H9 (cell line): ENCODE measurements at regions not wholly inside any gene's neighbourhood (a gene's known extent, or its start where the extent isn't known, plus 50 kb on each side); places are given as distances from the start of the nearest gene placed in this dataset.

ENCODE experiments used
- DNase-seq: peaks from one replicate; pipeline ENCODE4 v3.0.0-alpha.2; 2017
- H2AFZ ChIP-seq: one replicate; pipeline ENCODE4 v1.6.1; 2013; ENCODE audit warnings: mild to moderate bottlenecking, low read length, control low read depth, moderate library complexity
- H2AK5ac ChIP-seq: 2 replicates; pipeline ENCODE4 v1.6.1; 2013; ENCODE audit warnings: low read length, control low read depth, mixed read lengths; ENCODE audit not compliant: insufficient read length
- H2BK120ac ChIP-seq: one replicate; pipeline ENCODE4 v1.6.1; 2013; ENCODE audit warnings: low read depth, mild to moderate bottlenecking, low read length, control low read depth, inconsistent platforms; ENCODE audit not compliant: poor library complexity, severe bottlenecking
- H2BK12ac ChIP-seq: 2 replicates; pipeline ENCODE4 v1.6.1; 2013; ENCODE audit warnings: low read length, control low read depth, mixed read lengths, low read depth; ENCODE audit not compliant: insufficient read length
- H2BK15ac ChIP-seq: 2 replicates; pipeline ENCODE4 v1.6.1; 2013; ENCODE audit warnings: low read depth, low read length, control low read depth
- H2BK20ac ChIP-seq: one replicate; pipeline ENCODE4 v1.6.1; 2013; ENCODE audit warnings: low read depth, mild to moderate bottlenecking, low read length, control low read depth, inconsistent platforms; ENCODE audit not compliant: poor library complexity, severe bottlenecking
- H2BK5ac ChIP-seq: 2 replicates; pipeline ENCODE4 v1.6.1; 2013; ENCODE audit warnings: low read length, control low read depth, mixed read lengths; ENCODE audit not compliant: insufficient read length
- H3K14ac ChIP-seq: 2 replicates; pipeline ENCODE4 v1.6.1; 2013; ENCODE audit warnings: low read length, control low read depth; ENCODE audit not compliant: insufficient read depth
- H3K18ac ChIP-seq: 2 replicates; pipeline ENCODE4 v1.6.1; 2013; ENCODE audit warnings: low read depth, mild to moderate bottlenecking, mixed read lengths, low read length, control low read depth; ENCODE audit not compliant: insufficient read length
- H3K23ac ChIP-seq: 2 replicates; pipeline ENCODE4 v1.6.1; 2013; ENCODE audit warnings: low read length, control low read depth, mixed read lengths, low read depth; ENCODE audit not compliant: insufficient read length
- H3K23me2 ChIP-seq: 2 replicates; pipeline ENCODE4 v1.6.1; 2013; ENCODE audit warnings: low read depth, mild to moderate bottlenecking, mixed read lengths, low read length, control low read depth; ENCODE audit not compliant: insufficient read length, poor library complexity, severe bottlenecking
- H3K27ac ChIP-seq: 2 replicates; pipeline ENCODE4 v1.5.1; 2013; ENCODE audit warnings: low read length, control low read depth, mixed read lengths, low read depth; ENCODE audit not compliant: insufficient read length
- H3K27me3 ChIP-seq: 2 replicates; pipeline ENCODE4 v1.6.1; 2013; ENCODE audit warnings: low read length, control low read depth, inconsistent platforms; ENCODE audit not compliant: insufficient read depth
- H3K4ac ChIP-seq: 2 replicates; pipeline ENCODE4 v1.6.1; 2013; ENCODE audit warnings: low read depth, mild to moderate bottlenecking, control low read depth, inconsistent platforms, low read length, moderate library complexity
- H3K4me1 ChIP-seq: 2 replicates; pipeline ENCODE4 v1.6.1; 2013; ENCODE audit warnings: low read length, control low read depth, inconsistent platforms; ENCODE audit not compliant: insufficient read depth
- H3K4me2 ChIP-seq: 2 replicates; pipeline ENCODE4 v1.6.1; 2013; ENCODE audit warnings: low read length, control low read depth, mixed read lengths; ENCODE audit not compliant: insufficient read length, insufficient read depth
- H3K56ac ChIP-seq: 2 replicates; pipeline ENCODE4 v1.6.1; 2013; ENCODE audit warnings: low read depth, mild to moderate bottlenecking, mixed read lengths, low read length, control low read depth; ENCODE audit not compliant: insufficient read length
- H3K79me1 ChIP-seq: 2 replicates; pipeline ENCODE4 v1.6.1; 2013; ENCODE audit warnings: low read depth, mild to moderate bottlenecking, moderate library complexity, low read length, control low read depth, inconsistent platforms; ENCODE audit not compliant: insufficient read depth, poor library complexity, severe bottlenecking
- H3K79me2 ChIP-seq: 2 replicates; pipeline ENCODE4 v1.6.1; 2013; ENCODE audit warnings: low read length, control low read depth, inconsistent platforms; ENCODE audit not compliant: insufficient read depth
- H3K9ac ChIP-seq: 2 replicates; pipeline ENCODE4 v1.6.1; 2013; ENCODE audit warnings: low read length, control low read depth, mixed read lengths; ENCODE audit not compliant: insufficient read length; ENCODE audit errors: extremely low read depth
- H3K9me3 ChIP-seq: one replicate; pipeline ENCODE4 v1.6.1; 2013; ENCODE audit warnings: low read depth, low read length, inconsistent platforms; ENCODE audit not compliant: control insufficient read depth
- H3T11ph ChIP-seq: one replicate; pipeline ENCODE4 v1.6.1; 2013; ENCODE audit warnings: mild to moderate bottlenecking, low read length, control low read depth, inconsistent platforms
- H4K20me1 ChIP-seq: one replicate; pipeline ENCODE4 v1.6.1; 2013; ENCODE audit not compliant: control insufficient read depth, insufficient read length, insufficient read depth
- H4K5ac ChIP-seq: 2 replicates; pipeline ENCODE4 v1.6.1; 2013; ENCODE audit warnings: low read depth, mild to moderate bottlenecking, mixed read lengths, low read length, control low read depth; ENCODE audit not compliant: insufficient read length
- H4K8ac ChIP-seq: replicated peaks from 2 replicates; pipeline ENCODE4 v1.6.1; 2013; ENCODE audit warnings: low read length, control low read depth, mixed read lengths, low read depth; ENCODE audit not compliant: insufficient read length
- H4K91ac ChIP-seq: 2 replicates; pipeline ENCODE4 v1.6.1; 2013; ENCODE audit warnings: low read depth, mild to moderate bottlenecking, moderate library complexity, mixed read lengths, low read length, control low read depth; ENCODE audit not compliant: insufficient read length
- H3K27ac Mint-ChIP-seq, 3 experiments: 2 replicates in 2 of 3; 3 replicates in 1 of 3; pipeline ENCODE4 v1.8.0; 2020 to 2021; ENCODE audit warnings: mixed read lengths in 3 of 3, mild to moderate bottlenecking in 1 of 3, moderate library complexity in 1 of 3
- H3K27me3 Mint-ChIP-seq: 2 replicates; pipeline ENCODE4 v1.8.0; 2021; ENCODE audit warnings: low read depth, mild to moderate bottlenecking, moderate library complexity, mixed read lengths
- H3K36me3 Mint-ChIP-seq, 3 experiments: 2 replicates in 2 of 3; 3 replicates in 1 of 3; pipeline ENCODE4 v1.8.0; 2020 to 2021; ENCODE audit warnings: low read depth in 3 of 3, mixed read lengths in 3 of 3; ENCODE audit not compliant: insufficient read depth in 1 of 3
- H3K4me1 Mint-ChIP-seq, 2 experiments: 2 replicates each; pipeline ENCODE4 v1.8.0; 2020; ENCODE audit warnings: mixed read lengths in 2 of 2
- H3K4me3 Mint-ChIP-seq, 2 experiments: 2 replicates in 1 of 2; 3 replicates in 1 of 2; pipeline ENCODE4 v1.8.0; 2020 to 2021; ENCODE audit warnings: mild to moderate bottlenecking in 2 of 2, mixed read lengths in 2 of 2, moderate library complexity in 1 of 2
- H3K9me3 Mint-ChIP-seq, 2 experiments: 2 replicates in 1 of 2; 3 replicates in 1 of 2; pipeline ENCODE4 v1.8.0; 2020; ENCODE audit warnings: mild to moderate bottlenecking in 2 of 2, mixed read lengths in 2 of 2, moderate library complexity in 1 of 2
- WGBS: extraction: QIAGEN DNeasy Blood & Tissue Kit; methylation state at CpG from one replicate; pipeline ENCODE4 v1.1.7; 2013; ENCODE audit warnings: missing lambda C conversion rate, low lambda C conversion rate, mixed read lengths; ENCODE audit not compliant: insufficient read length; ENCODE audit errors: extremely low coverage; 5-methylcytosine and 5-hydroxymethylcytosine counted together
- TF ChIP-seq, protein P1 (sequence below): fragments of 200-600 bp; sonication (generic); conservative IDR thresholded peaks from 3 replicates; pipeline ENCODE4 v1.8.0; 2021; ENCODE audit warnings: antibody characterized with exemption, mild to moderate bottlenecking

GRCh38 chr5:77869116-77869798 lies 93.1 kb upstream of the TBCA start:
- Mint-ChIP-seq H3K36me3 (no peaks in the 10 kb centered on the region), H3K9me3 (no peaks in the 10 kb centered on the region; a peak in 1 of 5 replicates), H3K4me1 (0 out of 4 replicates have a peak, but pooled peaks cover 0 to 4% of the 10 kb centered on the region in 2 experiments), H3K27me3 (peaks cover 38% of the 10 kb centered on the region), H3K27ac (no peak overlapping the region; a peak in 1 of 7 replicates), H3K4me3 (no peak overlapping the region)
- Histone ChIP-seq H4K5ac (no peak overlapping the region), H3K4me2 (no peak overlapping the region), H3K9me3 (no peaks in the 10 kb centered on the region), H2BK5ac (no peak overlapping the region), H3K56ac (no peak overlapping the region), H2BK15ac (no peak overlapping the region), H3K79me1 (no peaks in the 10 kb centered on the region), H2AFZ (no peak overlapping the region), H3K27ac (no peak overlapping the region), H3K23ac (no peak overlapping the region), H4K20me1 (no peaks in the 10 kb centered on the region), H2BK20ac (no peak overlapping the region), H3K14ac (no peak overlapping the region), H2BK120ac (no peak overlapping the region), H2BK12ac (no peak overlapping the region), H3K4ac (no peak overlapping the region), H4K91ac (no peak overlapping the region), H2AK5ac (no peak overlapping the region), H4K8ac (no peak overlapping the region), H3K27me3 (no peaks in the 10 kb centered on the region), H3K9ac (no peak overlapping the region), H3K79me2 (no peaks in the 10 kb centered on the region), H3K18ac (no peak overlapping the region), H3K4me1 (no peaks in the 10 kb centered on the region), H3T11ph (no peak overlapping the region), H3K23me2 (no peaks in the 10 kb centered on the region)
- no CpG with 5 or more reads among the region's 11 CpGs for WGBS
- no peak for DNase-seq
- TF ChIP-seq, protein P1, sequence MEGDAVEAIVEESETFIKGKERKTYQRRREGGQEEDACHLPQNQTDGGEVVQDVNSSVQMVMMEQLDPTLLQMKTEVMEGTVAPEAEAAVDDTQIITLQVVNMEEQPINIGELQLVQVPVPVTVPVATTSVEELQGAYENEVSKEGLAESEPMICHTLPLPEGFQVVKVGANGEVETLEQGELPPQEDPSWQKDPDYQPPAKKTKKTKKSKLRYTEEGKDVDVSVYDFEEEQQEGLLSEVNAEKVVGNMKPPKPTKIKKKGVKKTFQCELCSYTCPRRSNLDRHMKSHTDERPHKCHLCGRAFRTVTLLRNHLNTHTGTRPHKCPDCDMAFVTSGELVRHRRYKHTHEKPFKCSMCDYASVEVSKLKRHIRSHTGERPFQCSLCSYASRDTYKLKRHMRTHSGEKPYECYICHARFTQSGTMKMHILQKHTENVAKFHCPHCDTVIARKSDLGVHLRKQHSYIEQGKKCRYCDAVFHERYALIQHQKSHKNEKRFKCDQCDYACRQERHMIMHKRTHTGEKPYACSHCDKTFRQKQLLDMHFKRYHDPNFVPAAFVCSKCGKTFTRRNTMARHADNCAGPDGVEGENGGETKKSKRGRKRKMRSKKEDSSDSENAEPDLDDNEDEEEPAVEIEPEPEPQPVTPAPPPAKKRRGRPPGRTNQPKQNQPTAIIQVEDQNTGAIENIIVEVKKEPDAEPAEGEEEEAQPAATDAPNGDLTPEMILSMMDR, result no peak
